RPMI8226 (cell line): ENCODE measurements at regions not wholly inside any gene's neighbourhood (a gene's known extent, or its start where the extent isn't known, plus 50 kb on each side); places are given as distances from the start of the nearest gene placed in this dataset.
"Not testable (repeated sequence)": the region's sequence is repeated elsewhere in the genome, so short reads cannot be mapped to it uniquely, and the experiment has no call there.

Experiments used
- DNase-seq: peaks from one replicate; pipeline ENCODE4 v3.0.0-alpha.2; 2015

DNA sequence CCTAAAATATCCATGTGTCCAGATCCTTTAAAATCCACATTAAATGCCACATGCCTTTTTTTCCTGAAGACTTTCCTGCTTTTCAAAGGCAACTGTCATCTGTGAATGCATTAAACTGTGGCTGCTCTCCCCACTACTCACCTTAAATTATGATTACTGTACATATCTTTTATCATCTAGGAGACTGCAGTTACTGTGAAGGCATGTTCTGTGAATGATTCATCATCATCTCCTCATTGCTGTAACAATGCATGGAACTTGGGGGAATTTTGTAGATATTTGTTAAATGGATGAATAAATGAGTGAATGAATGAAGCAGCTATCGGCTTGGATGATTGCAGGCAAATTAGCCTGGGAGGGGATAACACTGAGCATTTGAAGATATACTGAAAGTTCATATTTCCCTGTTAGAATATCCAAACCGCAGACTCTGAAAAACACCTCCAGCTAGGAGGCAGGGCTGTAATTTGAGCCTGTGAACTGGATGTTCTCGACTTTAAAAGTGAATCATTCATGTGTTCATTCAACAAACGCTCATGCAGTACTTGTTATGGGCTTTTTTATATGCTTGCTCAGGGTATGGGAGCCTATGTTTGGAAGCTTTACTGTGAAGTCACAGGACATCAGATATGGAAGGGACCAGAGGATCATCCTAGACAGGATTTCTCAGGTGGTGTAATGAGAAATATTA is 519.2 kb downstream of the KIF4B start:
- no peak for DNase-seq

DNA sequence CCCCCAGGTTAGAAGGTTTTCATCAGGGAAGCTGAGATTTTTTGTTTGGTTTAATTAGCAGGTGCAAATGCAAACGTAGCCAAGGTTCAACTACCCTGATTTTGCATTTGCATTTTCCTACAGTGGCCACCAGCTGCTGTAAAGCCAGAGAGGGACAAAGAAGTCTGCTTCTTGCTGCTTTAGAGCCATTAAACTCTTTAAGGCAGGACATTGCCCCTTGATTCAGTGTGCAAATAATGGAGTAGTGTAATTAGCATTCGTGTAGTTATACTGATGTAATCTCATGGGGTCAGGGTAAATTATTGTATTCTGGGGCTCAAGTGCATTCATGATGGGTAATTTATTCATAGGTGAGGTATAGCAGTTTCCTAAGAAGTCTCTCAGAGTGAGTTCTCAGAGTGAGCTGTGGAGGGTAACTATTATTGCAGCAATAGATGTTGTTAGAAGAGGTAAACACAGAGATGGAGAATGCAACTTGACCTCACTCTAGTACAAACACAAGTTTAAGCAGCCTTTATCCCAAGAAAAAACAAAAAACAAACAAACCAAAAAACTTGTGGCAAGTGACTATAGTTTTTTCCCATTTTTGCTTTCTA is 526.5 kb downstream of the KIF4B start:
- no peak for DNase-seq

DNA sequence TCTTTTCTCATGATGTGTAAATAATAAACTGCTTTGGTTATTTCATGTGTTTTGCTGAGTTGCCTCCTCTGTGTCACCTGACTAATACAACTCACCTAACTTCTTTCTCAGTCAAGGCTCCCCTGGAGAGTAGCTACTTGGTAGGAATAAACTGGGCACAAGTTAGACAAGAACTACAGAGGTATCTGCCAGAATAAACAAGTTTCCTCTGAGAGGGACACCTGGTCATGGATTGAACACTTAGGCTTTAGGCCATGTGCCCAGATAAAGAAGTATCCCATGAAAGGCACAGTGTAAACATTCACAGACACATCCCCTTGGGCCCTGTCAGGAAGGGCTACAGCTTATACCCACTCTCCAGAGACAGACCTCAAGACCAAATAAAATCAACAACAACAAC is 532.5 kb downstream of the KIF4B start:
- DNase-seq = no peak

DNA sequence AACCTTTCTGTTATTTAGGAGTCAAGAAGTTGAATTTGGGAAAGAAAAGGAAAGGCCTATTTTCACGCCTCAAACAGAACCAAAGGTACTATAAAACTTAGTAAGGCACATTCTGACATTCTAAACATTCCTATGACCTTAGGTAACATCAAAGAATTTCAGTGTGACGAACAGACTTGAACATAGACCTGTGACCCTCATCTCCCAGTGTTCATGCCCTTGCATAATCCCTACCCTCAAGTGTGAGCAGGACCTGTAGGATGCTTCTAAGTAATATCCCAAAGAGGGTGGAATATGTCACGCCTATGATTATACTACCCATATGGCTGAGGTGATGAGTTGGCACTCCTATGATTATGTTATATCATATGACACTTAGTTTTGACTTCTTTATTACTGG is 540.9 kb downstream of the KIF4B start:
- no peak for DNase-seq

DNA sequence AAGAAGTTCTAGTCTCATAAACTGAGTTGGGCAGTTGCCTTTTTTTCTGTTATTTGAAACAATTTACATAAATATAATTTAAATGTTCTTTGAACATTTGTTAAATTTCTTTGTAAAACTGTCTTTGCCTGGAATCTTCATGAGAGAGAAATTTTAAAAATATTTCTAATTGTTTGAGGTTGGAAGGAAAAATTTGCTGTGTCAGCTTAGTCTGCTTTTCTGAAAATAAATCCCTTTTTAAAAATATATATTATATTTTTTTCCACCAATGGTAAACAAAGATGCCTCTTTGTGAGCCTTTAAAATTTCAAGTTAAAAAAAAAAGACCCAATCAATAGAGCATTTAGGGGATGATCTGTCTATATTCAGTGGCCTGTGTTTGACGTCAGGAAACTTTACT is 542.7 kb downstream of the KIF4B start:
- DNase-seq = no peak

DNA sequence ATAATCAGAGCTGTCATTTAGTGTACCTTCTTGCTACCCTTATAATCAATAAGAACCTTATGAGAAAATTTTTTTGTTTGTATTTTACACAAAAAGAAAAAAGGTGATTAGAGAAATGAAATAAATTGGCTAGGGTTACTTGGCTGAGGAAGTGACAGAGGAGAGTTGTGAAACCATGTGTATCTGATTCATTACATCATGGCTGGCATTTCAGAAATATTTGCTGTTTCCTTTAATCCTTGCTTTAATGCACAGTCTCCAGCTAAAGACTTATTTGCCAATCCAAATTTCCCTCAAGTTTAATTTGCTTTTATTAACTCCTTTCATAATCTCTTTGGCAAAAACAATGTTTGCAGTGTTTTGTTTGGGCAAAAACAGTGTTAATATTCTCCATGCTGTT is 543.1 kb downstream of the KIF4B start:
- no peak for DNase-seq

DNA sequence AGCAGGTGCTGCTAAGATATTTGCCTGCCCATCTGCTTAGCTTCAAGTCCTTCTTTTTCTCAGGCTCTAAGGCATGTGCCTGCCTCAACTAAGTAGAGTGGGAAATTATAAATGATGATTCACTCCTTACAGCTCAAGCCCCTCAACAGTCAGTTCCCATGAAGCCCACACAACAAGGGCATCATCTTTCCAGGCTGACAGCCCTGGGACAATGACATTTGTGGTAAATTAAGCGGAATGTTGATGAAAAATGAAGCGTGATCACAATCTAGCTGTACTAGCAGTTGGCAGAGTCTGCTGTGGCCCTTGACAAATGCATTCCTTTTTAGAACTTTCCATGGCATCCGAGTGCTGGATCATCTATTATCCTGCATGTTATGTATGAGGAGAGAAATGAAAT is 548.6 kb downstream of the KIF4B start:
- no peak for DNase-seq

DNA sequence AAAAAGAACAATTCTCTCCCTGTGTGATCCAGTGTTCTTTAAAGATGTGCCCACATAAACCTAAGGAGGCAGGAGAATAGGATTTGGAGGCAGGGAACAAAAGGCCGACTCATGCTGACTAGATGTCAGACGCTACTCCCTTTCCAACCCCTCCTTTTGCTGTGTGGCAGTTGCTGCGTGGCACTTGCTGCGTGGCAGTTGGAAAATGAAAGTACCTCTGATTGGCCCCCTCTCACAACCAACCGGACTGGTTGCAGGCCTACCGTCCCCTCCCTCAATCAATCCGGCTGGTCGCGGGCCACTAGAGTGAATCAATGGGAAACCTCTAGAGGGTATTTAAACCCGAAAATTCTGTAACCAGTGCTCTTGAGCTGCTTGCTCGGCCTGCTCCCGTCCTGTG is 551.0 kb downstream of the KIF4B start:
- DNase-seq = no peak

DNA sequence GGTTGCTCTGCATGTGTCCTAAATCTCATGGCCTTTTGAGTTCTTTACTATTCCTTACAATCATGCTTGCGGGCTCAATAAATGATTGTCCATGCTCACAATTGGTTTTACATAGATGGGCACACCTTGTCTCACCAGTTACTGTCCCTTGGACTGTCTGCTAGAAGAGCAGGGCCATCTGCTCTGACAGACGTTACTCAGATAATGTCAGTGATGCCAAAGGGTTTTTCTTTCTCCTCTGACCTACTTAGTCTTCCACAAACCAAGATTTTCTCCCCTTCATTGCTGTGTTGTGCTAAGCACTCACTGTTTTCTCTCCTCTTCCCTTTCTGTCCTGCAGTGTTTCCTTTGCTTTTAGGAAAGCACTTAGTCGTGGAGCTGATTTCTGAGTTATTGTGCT is 562.3 kb downstream of the KIF4B start:
- DNase-seq = no peak

DNA sequence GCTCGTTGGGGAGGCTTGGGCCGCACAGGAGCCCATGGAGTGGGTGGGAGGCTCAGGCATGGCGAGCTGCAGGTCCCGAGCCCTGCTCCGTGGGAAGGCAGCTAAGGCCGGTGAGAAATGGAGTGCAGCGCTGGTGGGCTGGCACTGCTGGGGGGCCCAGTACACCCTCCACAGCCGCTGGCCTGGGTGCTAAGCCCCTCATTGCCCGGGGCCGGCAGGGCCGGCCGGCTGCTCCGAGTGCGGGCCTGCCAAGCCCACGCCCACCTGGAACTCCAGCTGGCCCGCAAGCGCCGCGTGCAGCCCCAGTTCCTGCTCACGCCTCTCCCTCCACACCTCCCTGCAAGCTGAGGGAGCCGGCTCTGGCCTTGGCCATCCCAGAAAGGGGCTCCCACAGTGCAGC is 573.3 kb downstream of the KIF4B start:
- not testable (repeated sequence) for DNase-seq

DNA sequence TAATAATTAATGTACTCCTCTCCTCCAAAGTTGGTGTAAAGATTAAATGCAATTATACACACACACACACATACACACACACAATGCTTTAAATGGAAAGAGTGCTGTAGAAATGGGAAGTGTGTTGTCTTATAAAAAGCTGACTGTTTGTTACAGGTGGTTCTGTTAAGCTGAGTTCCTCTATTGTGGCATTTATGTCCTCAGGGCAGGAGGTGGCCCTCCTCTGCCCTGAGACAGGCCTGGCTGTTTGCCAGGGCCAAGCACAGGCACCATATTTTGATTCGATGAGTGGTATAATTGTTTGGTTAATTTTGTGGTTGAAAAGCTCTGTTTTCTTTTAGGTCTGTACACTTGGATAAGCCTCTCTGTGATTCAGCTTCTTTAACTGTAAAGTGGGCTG is 573.9 kb downstream of the KIF4B start:
- DNase-seq = peak; percentile 73

DNA sequence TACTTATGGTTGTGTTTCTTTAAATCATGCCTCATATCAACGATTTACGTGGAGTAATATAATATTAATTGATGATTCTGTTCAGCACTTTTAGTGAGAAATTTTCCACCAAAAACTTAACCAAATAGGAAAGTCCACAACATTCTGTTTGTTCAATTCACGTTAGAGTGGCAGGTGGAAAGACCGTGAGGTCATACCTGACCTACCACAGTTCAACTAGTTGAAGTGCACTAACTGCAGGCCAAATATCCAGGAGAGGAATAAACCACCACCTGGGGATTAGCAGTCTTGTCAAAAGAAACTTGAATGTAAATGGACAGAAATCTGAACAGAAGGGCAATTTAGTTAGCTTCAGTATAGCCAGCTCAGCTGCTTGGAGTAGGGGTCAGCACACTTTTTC is 577.7 kb downstream of the KIF4B start:
- no peak for DNase-seq

DNA sequence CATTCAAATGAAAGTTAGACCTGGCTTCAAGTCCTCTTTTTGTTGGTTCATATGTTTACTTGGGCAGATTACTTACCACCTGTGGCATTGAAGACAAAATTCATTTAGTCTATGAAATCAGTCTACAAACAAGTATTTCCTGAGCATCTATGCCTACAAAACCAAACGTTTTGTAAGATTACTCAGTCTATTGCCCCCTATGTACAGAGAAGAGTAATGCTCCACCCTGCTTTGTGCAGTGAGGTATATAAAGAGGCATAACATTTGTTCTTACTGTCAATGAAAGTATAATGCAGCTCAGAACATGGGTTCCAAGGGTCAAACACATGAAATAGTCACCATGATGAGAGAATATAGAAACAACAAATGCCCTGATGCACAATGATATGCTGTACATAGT is 580.7 kb downstream of the KIF4B start:
- DNase-seq = no peak

DNA sequence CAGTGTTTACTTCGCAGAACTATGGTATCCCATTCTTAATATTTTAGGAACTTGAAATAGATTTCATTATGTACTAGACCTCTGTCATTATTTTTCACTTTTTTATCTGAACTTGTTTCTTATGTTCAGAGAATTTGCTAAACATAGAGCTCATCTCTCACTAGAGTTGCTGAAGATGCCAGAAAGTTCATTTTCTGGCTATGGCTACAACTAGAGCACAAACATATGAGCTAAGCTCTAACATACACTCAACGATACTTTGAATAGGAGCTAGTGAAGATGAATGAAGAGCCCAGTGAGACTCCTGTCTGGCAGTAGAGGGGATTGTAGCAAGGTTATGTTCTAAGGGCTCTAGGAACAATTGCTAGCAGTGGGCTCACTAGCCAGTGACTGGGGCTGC is 582.2 kb downstream of the KIF4B start:
- DNase-seq = no peak

DNA sequence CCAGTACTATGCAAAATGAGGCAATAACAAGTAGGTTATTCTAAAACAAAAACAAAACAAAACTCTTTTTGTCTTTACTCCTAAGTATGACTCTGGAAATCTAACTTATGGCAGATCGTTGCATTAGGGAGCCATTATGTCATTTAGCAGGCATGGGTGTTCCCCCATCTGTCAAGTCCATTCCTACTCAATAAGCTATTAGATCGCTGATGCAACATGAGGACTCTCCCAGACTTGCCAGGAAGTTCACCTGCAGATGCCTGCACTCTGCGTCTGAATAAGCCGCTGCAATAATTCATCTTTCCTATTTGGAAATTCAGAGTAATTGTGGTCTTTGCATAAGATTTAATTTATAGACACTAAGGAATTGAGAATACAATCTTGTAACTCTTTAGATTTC is 585.0 kb downstream of the KIF4B start:
- no peak for DNase-seq

DNA sequence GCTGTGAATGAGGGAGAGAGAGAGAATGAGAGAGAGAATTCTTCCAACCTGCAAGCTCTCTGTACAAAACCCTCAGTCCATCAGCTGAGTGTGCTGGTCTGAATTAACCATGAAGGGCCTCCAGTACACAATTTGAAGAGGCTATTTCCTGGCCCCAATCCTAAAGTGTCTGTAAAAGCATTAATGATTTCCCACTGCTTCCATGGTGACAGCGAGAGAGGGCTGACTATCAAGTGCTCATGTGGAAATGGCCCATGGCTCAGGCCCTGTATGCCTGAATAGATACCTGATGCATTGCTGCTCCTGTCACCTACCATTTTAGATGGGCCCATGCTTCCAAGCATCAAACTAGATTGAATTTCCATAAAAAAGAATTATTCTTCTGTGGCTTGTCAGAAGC is 592.4 kb downstream of the KIF4B start:
- no peak for DNase-seq

DNA sequence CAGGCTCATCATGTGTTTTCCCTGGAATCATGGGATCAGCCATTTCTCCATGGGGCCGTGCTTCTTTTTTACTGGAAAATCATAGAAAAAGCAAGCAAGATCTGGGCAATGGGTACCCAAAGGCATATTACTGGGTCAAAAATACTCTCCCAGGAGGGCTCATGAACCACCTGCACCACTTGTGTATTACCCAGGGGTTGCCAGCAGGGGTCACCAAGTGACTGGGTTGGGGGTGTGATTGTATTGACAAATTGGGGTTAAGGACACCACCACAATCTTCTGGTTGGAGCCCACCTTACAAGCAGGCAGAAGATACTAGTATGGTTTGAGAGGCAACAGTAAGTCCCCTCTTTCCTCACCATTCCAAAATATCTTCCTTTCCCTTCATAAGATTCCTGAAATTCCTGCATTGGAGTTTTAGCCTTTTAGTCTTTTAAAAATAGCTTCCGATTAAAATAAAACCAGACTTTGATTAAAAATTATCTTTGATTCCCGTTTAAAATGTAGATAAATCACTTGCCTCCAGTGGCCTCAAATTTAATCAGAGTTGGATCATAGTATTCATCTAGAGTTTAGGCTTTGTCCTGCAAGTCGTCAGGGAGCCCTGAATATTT is 603.3 kb downstream of the KIF4B start:
- peak; percentile 38 for DNase-seq

DNA sequence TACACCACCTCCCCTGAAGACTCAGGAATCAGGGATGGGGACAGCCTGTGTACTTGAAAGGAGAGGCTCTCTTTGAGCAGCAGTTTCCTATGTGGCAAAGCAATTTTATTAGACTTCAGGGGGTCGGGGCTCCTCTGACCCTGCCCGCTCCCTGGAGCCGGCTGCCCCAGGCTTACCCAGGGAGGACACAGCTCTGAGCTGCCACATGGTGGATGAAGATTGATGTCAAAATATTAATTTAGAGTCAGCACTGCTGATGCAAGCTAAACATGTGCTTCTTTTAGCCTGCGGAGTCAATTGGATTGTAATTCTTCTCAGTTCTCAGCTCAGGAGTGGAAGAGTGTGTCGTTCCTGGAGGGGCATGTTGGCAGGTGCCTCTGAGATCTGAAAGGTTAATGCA is 606.1 kb downstream of the KIF4B start:
- DNase-seq = no peak

DNA sequence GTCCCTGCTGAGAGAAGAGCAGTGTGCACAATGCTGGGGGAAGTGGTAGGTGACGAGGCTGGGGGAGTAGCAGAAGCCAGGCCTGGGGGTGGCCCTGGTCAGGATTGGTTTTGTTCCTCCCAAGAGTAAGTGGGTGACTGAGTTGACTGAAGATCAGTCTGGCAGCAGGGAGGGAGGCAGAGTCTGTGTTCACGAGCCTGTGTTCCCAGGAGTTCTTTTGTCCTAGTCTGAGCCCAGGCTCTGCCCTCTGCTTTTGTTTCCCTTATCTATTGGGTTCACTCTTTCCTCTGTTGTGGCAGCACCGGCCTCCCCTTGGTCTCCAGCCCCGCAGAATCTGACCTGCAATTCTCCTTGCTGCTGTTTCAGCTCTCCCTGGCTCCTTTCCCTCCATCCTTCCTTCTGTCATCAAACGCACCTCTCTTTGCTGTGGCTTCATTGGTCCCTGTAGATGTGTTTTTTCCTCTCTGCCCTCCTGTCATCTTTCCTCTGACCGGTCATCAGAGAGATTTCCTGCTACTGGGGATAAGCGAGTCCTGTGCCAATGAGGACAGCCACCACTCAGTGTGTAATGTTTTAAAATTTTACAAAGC is 607.4 kb downstream of the KIF4B start:
- no peak for DNase-seq

DNA sequence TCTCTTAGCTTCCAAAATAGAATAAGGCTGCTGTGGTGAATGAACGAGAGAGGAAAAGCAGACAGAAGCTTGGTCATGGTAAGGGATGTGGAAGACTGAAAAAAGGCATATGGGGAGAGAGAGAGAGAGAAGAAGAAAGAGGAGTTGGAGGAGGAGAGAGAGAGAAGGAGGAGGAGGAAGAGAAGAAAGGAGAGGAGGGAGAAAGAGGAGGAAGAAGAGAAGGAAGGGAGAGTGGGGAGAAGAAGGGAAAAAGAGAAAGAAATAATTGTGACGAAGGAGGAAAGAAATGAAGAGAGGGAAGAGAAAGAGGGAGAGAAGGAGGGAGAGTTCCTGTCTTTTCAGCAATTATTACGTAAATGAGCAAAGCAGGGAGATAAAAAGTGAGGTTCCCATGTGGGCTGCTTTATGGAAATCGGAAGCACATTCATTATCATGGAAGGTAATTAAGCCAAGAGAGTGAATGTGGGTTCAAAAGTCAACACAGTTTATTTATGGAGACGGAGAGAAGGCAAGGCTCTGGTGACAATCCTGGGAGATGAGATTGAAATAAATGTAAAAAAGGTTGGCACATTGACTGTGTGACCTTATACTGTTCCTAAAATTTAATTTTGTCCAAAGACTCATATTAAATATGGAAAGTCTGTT is 611.2 kb downstream of the KIF4B start:
- no peak for DNase-seq

DNA sequence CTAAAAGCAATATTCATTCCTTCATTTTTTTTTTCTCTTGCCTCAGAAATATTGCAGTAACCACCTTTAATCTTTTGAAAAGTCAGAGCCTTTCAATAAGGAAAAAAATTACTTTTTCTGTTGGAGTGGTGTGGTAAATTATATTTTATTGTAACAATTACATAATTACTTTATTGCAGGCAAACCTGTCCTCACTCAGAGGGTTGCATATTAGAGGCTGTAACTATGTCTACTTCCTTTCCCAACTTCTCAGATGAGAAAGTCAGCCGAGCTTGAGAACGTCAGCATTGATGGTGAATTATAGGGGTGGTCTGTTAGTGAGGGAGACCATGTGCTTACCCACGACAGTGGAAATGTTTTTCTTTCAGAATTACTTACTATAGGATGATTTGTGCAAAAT is 611.8 kb downstream of the KIF4B start:
- no peak for DNase-seq

DNA sequence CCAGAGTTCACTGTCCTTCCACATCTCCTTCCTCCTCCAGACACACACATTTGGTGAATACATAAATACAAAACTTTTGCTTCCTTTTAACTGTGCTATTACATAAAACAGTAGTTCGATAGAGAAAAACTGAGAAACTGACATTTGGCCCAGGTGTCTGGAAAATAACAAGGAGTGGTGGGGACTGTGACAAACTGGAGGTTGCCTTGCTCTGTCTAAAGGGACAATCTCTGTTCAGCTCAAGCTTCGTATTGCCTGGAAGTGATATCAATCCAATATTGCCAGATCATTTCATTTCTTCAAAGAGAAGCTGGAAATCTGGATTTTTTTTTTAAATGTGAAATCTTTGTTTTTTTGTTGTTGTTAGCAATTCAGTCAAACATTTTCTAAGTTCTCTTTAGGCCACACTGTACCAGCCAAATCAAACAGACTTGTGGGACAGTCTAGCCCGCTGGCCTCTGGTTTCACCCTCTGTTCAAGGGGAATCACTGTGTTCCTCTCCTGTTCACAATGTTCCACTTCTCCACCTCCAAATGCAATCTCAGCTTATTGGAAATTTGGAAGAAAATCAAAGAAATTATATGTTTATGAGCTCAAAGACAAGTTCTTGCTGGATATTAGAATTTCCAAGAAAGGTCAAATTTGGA is 612.5 kb downstream of the KIF4B start:
- no peak for DNase-seq

DNA sequence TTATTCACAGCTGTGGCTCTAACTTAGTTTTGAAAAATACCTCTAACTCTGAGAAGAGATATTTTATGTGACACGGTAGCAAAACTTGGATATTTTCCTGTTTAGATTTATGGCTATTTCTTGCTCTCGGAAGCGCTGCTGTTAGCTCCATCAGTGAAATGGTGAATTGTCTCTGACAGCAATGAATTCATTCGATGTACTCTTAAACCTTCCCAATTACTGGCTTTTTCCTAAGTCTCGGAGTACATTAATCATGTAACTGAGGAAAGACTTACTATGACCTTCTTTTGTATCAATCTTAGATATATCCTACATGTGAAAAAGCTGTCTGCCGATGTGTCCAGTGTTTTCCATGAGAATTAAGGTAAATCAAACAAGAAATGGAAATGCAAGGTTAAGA is 613.0 kb downstream of the KIF4B start:
- DNase-seq = no peak
